Uterus (tissue), 3 donors: ENCODE measurements at regions not wholly inside any gene's neighbourhood (a gene's known extent, or its start where the extent isn't known, plus 50 kb on each side); places are given as distances from the start of the nearest gene placed in this dataset.
"Not testable (repeated sequence)": the region's sequence is repeated elsewhere in the genome, so short reads cannot be mapped to it uniquely, and the experiment has no call there.

Source experiments
- DNase-seq, 2 donors: peaks; one replicate each; pipeline ENCODE4 v3.0.0-alpha.2; 2019 to 2020
- H3K27ac ChIP-seq, 2 donors: fragments of 200-600 bp; sonication (generic); 1 replicate in 1 of 2; 2 replicates in 1 of 2; pipeline ENCODE4 v1.5.1; 2016 to 2018
- H3K27me3 ChIP-seq, 2 donors: fragments of 200-600 bp; sonication (generic); one replicate each; pipeline ENCODE4 v1.5.1; 2018 to 2019; ENCODE audit warnings: control low read depth in 1 of 2
- H3K36me3 ChIP-seq, 2 donors: fragments of 200-600 bp; sonication (generic); one replicate each; pipeline ENCODE4 v1.5.1; 2019; ENCODE audit warnings: control low read depth in 1 of 2
- H3K4me1 ChIP-seq, 2 donors: fragments of 200-600 bp; sonication (generic); one replicate each; pipeline ENCODE4 v1.5.1; 2018 to 2019; ENCODE audit warnings: control low read depth in 1 of 2
- H3K4me3 ChIP-seq, 2 donors: fragments of 200-600 bp; sonication (generic); 1 replicate in 1 of 2; 2 replicates in 1 of 2; pipeline ENCODE4 v1.5.1; 2018 to 2019; ENCODE audit warnings: mild to moderate bottlenecking in 1 of 2
- H3K9me3 ChIP-seq, 2 donors: fragments of 200-600 bp; sonication (generic); one replicate each; pipeline ENCODE4 v1.5.1; 2019; ENCODE audit warnings: control low read depth in 1 of 2
- CTCF ChIP-seq, 4 experiments: fragments of 200-600 bp in 2 of 4; fragments of 450-650 bp in 2 of 4; sonication (generic) in 2 of 4; IDR thresholded peaks; one replicate each; pipeline ENCODE4 v1.5.1; 2016 to 2019; ENCODE audit warnings: antibody characterized with exemption in 4 of 4, mild to moderate bottlenecking in 2 of 4, moderate library complexity in 1 of 4
- POLR2A ChIP-seq, 2 donors: fragments of 450-650 bp; IDR thresholded peaks; one replicate each; pipeline ENCODE4 v1.6.1; 2016; ENCODE audit warnings: antibody characterized with exemption in 2 of 2, mild to moderate bottlenecking in 1 of 2, moderate library complexity in 1 of 2
- intact Hi-C: fragments of 100-400 bp; cut with DNase I; formaldehyde crosslinking; loops from one replicate; pipeline ENCODE4 v1.15.1; 2023; ENCODE audit warnings: low total_unique reads
- donor health status: DM: yes; HTN: yes; CAD: no.

DNA sequence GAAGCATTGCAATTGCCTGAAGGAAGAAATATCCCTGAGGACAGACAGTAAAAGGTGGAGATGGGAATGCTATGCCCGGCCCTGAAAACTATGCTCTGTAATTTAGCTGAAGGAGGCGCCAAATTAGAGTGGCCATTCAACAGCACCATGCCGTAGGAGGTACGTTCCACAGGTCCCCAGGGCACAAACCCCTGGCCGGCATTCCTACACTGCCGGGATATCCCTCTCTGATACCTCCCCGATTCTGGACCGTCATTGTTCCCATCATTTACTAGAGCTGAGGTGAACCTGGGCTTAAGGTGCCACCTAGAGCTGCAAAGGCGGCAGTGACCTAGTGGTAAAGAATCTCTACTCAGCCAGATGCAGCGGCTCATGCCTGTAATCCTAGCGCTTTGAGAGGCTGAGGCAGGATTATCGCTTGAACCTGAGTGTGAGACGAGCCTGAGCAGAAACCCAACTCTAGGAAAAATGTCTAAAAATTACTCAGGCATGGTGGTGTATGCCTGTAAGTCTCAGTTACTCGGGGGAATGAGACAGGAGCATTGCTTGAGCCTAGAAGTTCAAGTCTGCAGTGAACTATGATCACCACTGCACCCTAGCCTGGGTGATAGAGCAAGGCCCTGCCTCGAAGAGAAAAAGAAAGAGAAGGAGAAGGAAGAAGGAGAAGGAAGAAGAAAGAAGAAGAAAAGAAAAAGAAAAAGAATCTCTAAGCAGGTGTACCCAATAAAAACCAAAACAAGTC, 53.0 kb upstream of the TNKS2 start:
- TF ChIP-seq CTCF (IDR thresholded peaks at IDR 0.05) (no peak), POLR2A (IDR thresholded peaks at IDR 0.05) (no peak)
- H3K4me1 ChIP-seq: no peaks in the 10 kb centered on the region
- no peaks in the 10 kb centered on the region for H3K9me3 ChIP-seq
- intact Hi-C loops: no loop called here
- H3K4me3 ChIP-seq: no peak overlapping the region
- no peak for DNase-seq
- no peaks in the 10 kb centered on the region for H3K27me3 ChIP-seq
- no peak overlapping the region for H3K27ac ChIP-seq
- H3K36me3 ChIP-seq: no peaks in the 10 kb centered on the region

- Histone ChIP-seq H3K27ac (no peak overlapping the region), H3K36me3 (no peaks in the 10 kb centered on the region), H3K4me3 (no peak overlapping the region), H3K4me1 (no peaks in the 10 kb centered on the region), H3K27me3 (no peaks in the 10 kb centered on the region), H3K9me3 (no peaks in the 10 kb centered on the region)
- intact Hi-C loops: no loop called here
- DNase-seq: no peak
- TF ChIP-seq POLR2A (IDR thresholded peaks at IDR 0.05) (no peak), CTCF (IDR thresholded peaks at IDR 0.05) (no peak)
Measured at GRCh38 chr10:91743465-91743864, 54.8 kb upstream of the TNKS2 start.

GRCh38 chr10:91742229-91742628, 56.0 kb upstream of the TNKS2 start:
- H3K27me3 ChIP-seq: no peaks in the 10 kb centered on the region
- DNase-seq: no peak
- H3K9me3 ChIP-seq: no peaks in the 10 kb centered on the region
- no peak overlapping the region for H3K4me3 ChIP-seq
- H3K36me3 ChIP-seq: no peaks in the 10 kb centered on the region
- TF ChIP-seq POLR2A (IDR thresholded peaks at IDR 0.05) (no peak), CTCF (IDR thresholded peaks at IDR 0.05) (no peak)
- H3K4me1 ChIP-seq: no peaks in the 10 kb centered on the region
- intact Hi-C loops: no loop called here
- no peak overlapping the region for H3K27ac ChIP-seq

- H3K27me3 ChIP-seq: no peaks in the 10 kb centered on the region
- no peaks in the 10 kb centered on the region for H3K9me3 ChIP-seq
- H3K27ac ChIP-seq: no peak overlapping the region
- H3K4me1 ChIP-seq: no peaks in the 10 kb centered on the region
- no peak for DNase-seq
- intact Hi-C loops: no loop called here
- TF ChIP-seq CTCF (IDR thresholded peaks at IDR 0.05) (no peak), POLR2A (IDR thresholded peaks at IDR 0.05) (no peak)
- no peaks in the 10 kb centered on the region for H3K36me3 ChIP-seq
- no peak overlapping the region for H3K4me3 ChIP-seq
Measured at GRCh38 chr10:91741356-91741755, 56.9 kb upstream of the TNKS2 start.

GRCh38 chr10:91740353-91740924, 57.8 kb upstream of the TNKS2 start:
- Histone ChIP-seq H3K9me3 (no peaks in the 10 kb centered on the region), H3K36me3 (no peaks in the 10 kb centered on the region), H3K4me3 (no peak overlapping the region), H3K27ac (no peak overlapping the region), H3K4me1 (no peaks in the 10 kb centered on the region), H3K27me3 (no peaks in the 10 kb centered on the region)
- DNase-seq: no peak
- TF ChIP-seq POLR2A (IDR thresholded peaks at IDR 0.05): no peak
- no peak for TF ChIP-seq CTCF (IDR thresholded peaks at IDR 0.05)
- intact Hi-C loops: no loop called here

GRCh38 chr10:91732265-91732664, 66.0 kb upstream of the TNKS2 start:
- H3K27me3 ChIP-seq, H3K4me3 ChIP-seq, intact Hi-C loops, H3K9me3 ChIP-seq, H3K36me3 ChIP-seq, DNase-seq, H3K4me1 ChIP-seq, H3K27ac ChIP-seq: not testable (repeated sequence)

DNA sequence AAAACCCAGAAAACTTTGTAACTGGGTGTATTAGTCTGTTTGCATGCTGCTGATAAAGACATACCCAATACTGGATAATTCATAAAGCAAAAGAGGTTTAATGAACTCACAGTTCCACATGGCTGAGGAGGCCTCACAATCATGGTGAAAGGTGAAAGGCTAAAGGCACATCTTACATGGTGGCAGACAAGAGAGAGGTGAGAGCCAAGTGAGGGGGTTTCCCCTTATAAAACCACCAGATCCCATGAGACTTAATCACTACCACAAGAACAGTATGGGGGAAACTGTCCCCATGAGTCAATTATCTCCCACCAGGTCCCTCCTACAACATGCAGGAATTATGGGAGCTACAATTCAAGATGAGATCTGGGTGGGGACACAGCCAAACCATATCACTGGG, 68.9 kb upstream of the TNKS2 start:
- H3K4me3 ChIP-seq, intact Hi-C loops, H3K36me3 ChIP-seq, H3K9me3 ChIP-seq, DNase-seq, H3K27me3 ChIP-seq, H3K4me1 ChIP-seq, H3K27ac ChIP-seq: not testable (repeated sequence)
